ENCODE measurements at regions not wholly inside any gene's neighbourhood (a gene's known extent, or its start where the extent isn't known, plus 50 kb on each side); places are given as distances from the start of the nearest gene placed in this dataset.

GRCh38 chr3:65202395-65202794 lies 514.6 kb upstream of the ADAMTS9 start:
- TF ChIP-seq EP300 (IDR thresholded peaks at IDR 0.05; ENCODE audit: low read depth) (no peak), CTCF (IDR thresholded peaks at IDR 0.05) (no peak), POLR2AphosphoS5 (IDR thresholded peaks at IDR 0.05) (no peak), POLR2A (IDR thresholded peaks at IDR 0.05) (no peak)

All from transverse colon (tissue), 4 donors.